OCI-LY1 (cell line): ENCODE measurements at regions not wholly inside any gene's neighbourhood (a gene's known extent, or its start where the extent isn't known, plus 50 kb on each side); places are given as distances from the start of the nearest gene placed in this dataset.
"Not testable (repeated sequence)": the region's sequence is repeated elsewhere in the genome, so short reads cannot be mapped to it uniquely, and the experiment has no call there.

Source experiments
- H2AFZ ChIP-seq: fragments of 200-600 bp; sonication (generic), shearing (Covaris generic); 2 replicates; pipeline ENCODE4 v1.6.0; 2014; ENCODE audit warnings: antibody characterized with exemption, mild to moderate bottlenecking, low read length
- H3F3A ChIP-seq: fragments of 200-600 bp; sonication (generic), shearing (Covaris generic); 2 replicates; pipeline ENCODE4 v1.6.0; 2014; ENCODE audit warnings: mild to moderate bottlenecking, antibody characterized with exemption, low read length, moderate library complexity; ENCODE audit not compliant: insufficient read depth
- H3K27ac ChIP-seq: fragments of 200-600 bp; sonication (generic); 2 replicates; pipeline ENCODE4 v1.5.1; 2014; ENCODE audit warnings: low read length, mixed run types, mild to moderate bottlenecking, low read depth; ENCODE audit not compliant: poor library complexity, severe bottlenecking
- H3K27me3 ChIP-seq: fragments of 200-600 bp; sonication (generic); 2 replicates; pipeline ENCODE4 v1.6.0; 2014; ENCODE audit warnings: antibody characterized with exemption, mild to moderate bottlenecking, low read length, moderate library complexity; ENCODE audit not compliant: insufficient read depth
- H3K36me3 ChIP-seq: fragments of 200-600 bp; sonication (generic); 2 replicates; pipeline ENCODE4 v1.6.1; 2014; ENCODE audit warnings: mild to moderate bottlenecking, antibody characterized with exemption, low read length, moderate library complexity, mixed read lengths; ENCODE audit not compliant: insufficient read depth
- H3K4me1 ChIP-seq: fragments of 200-600 bp; sonication (generic); 2 replicates; pipeline ENCODE4 v1.5.1; 2014; ENCODE audit warnings: mild to moderate bottlenecking, low read length, moderate library complexity; ENCODE audit not compliant: insufficient read depth, severe bottlenecking
- H3K4me2 ChIP-seq: fragments of 200-600 bp; sonication (generic), shearing (Covaris generic); 2 replicates; pipeline ENCODE4 v1.6.1; 2014; ENCODE audit warnings: low read length
- H3K4me3 ChIP-seq: fragments of 200-600 bp; sonication (generic); 2 replicates; pipeline ENCODE4 v1.5.1; 2014; ENCODE audit warnings: low read length, low read depth, mild to moderate bottlenecking, mixed read lengths; ENCODE audit not compliant: poor library complexity, severe bottlenecking
- H3K79me2 ChIP-seq: fragments of 200-600 bp; shearing (Covaris generic); 2 replicates; pipeline ENCODE4 v1.6.1; 2016; ENCODE audit warnings: mixed run types, low read length, mixed read lengths; ENCODE audit not compliant: insufficient read depth
- H3K9ac ChIP-seq: fragments of 200-600 bp; sonication (generic), shearing (Covaris generic); 2 replicates; pipeline ENCODE4 v1.6.1; 2014; ENCODE audit warnings: mild to moderate bottlenecking, low read length, mixed read lengths
- H3K9me2 ChIP-seq: fragments of 200-600 bp; sonication (generic), shearing (Covaris generic); 2 replicates; pipeline ENCODE4 v1.6.1; 2014; ENCODE audit warnings: low read depth, mild to moderate bottlenecking, low read length, mixed read lengths
- H3K9me3 ChIP-seq: fragments of 200-600 bp; shearing (Covaris generic); 2 replicates; pipeline ENCODE4 v1.6.1; 2014; ENCODE audit warnings: low read length, mixed read lengths
- H4K20me1 ChIP-seq: fragments of 200-600 bp; sonication (generic), shearing (Covaris generic); 2 replicates; pipeline ENCODE4 v1.6.0; 2016; ENCODE audit warnings: mild to moderate bottlenecking, low read length; ENCODE audit not compliant: insufficient read depth

GRCh38 chr7:128561116-128561722 lies 84.7 kb downstream of the METTL2B start:
- H3K9me2 ChIP-seq, H3K9ac ChIP-seq, H3K4me2 ChIP-seq, H3K4me1 ChIP-seq, H3K27ac ChIP-seq, H3F3A ChIP-seq, H3K9me3 ChIP-seq, H4K20me1 ChIP-seq, H3K27me3 ChIP-seq, H2AFZ ChIP-seq, H3K4me3 ChIP-seq: not testable (repeated sequence)
- peaks cover 33% of the 10 kb centered on the region; the same call in 1 of the 2 replicates for H3K36me3 ChIP-seq
- H3K79me2 ChIP-seq = peaks cover 42% of the 10 kb centered on the region

GRCh38 chr7:128562795-128563194 lies 86.2 kb downstream of the METTL2B start:
- H3K27me3 ChIP-seq, H3K4me3 ChIP-seq, H3K27ac ChIP-seq, H3F3A ChIP-seq, H3K9me2 ChIP-seq, H3K4me1 ChIP-seq, H2AFZ ChIP-seq, H3K9ac ChIP-seq, H4K20me1 ChIP-seq, H3K4me2 ChIP-seq, H3K9me3 ChIP-seq: not testable (repeated sequence)
- peaks cover 49% of the 10 kb centered on the region for H3K79me2 ChIP-seq
- H3K36me3 ChIP-seq = peaks cover 33% of the 10 kb centered on the region

- H3K9me2 ChIP-seq, H3K4me2 ChIP-seq, H2AFZ ChIP-seq, H3K27me3 ChIP-seq, H3F3A ChIP-seq, H3K4me1 ChIP-seq, H3K9me3 ChIP-seq, H3K27ac ChIP-seq, H3K4me3 ChIP-seq, H4K20me1 ChIP-seq, H3K9ac ChIP-seq: not testable (repeated sequence)
- Histone ChIP-seq H3K36me3 (peaks cover 36% of the 10 kb centered on the region), H3K79me2 (peaks cover 51% of the 10 kb centered on the region)
These were observed 87.7 kb downstream of the METTL2B start for GRCh38 chr7:128564123-128564700.

DNA sequence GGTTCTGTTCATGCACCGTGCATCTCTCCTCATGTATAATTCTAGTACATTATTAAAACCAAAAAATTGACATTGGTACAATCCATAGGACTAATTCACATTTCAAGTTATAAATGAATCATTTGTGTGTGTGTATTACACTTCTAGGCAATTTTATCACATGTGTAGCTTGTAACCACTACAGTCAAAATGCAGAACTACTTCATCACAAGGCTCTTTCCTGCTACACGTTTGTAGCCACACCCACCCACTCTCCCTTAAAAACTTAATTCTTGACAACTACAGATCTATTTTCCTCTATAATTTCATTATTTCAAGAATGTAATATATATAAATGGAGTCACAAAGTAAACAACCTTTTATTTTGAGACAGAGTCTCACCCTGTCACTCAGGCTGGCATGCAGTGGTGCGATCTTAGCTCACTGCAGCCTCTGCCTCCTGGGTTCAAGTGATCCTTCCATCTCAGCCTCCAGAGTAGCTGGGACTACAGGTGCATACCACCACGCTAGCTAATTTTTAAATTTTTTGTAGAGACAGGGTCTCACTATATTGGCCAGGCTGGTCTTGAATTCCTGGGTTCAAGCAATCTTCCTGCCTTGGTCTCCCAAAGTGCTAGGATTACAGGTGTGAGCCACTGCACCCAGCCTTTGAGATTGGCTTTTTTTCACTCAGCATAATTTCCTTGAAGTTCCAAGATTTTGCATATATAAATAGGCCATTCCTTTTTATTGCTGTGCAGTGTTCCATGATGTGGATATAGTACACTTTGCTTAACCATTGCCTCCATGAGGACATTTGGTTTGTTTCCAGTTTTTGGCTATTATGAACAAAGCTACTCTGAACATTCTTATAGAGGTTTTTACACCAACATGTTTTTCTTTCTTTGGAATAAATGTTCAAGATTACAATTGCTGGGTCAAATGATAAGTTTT lies 88.7 kb downstream of the METTL2B start:
- not testable (repeated sequence) for H3K4me3 ChIP-seq, H3K4me1 ChIP-seq
- peaks cover 51% of the 10 kb centered on the region for H3K79me2 ChIP-seq

DNA sequence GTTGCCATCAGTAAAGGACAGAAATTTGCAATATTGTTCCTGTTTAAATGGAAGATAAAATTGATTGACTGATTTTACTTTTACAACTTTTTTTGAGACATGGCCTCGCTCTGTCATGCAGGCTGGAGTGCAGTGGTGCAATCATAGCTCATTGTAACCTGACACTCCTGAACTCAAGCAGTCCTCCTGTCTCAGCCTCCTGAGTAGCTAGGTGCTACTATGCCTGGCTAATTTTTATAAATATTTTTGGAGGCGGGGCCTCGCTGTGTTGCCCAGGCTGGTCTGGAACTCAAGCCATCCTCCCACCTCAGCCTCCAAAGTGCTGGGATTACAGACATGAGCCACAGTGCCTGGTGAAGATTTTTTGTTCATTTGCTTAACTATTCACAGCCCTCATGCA lies 96.8 kb upstream of the GARIN1A start:
- H3K4me1 ChIP-seq, H2AFZ ChIP-seq, H3K9ac ChIP-seq, H3F3A ChIP-seq, H3K9me3 ChIP-seq, H4K20me1 ChIP-seq, H3K27ac ChIP-seq, H3K9me2 ChIP-seq, H3K4me3 ChIP-seq, H3K27me3 ChIP-seq, H3K4me2 ChIP-seq: not testable (repeated sequence)
- peaks cover 14% of the 10 kb centered on the region; the same call in 1 of the 2 replicates for H3K79me2 ChIP-seq
- peaks cover 57% of the 10 kb centered on the region for H3K36me3 ChIP-seq

More for the DNA sequence above, 88.7 kb downstream of the METTL2B start:
- H3K27ac ChIP-seq, H3K9ac ChIP-seq, H3F3A ChIP-seq, H3K4me2 ChIP-seq, H3K9me2 ChIP-seq, H2AFZ ChIP-seq, H4K20me1 ChIP-seq, H3K9me3 ChIP-seq, H3K27me3 ChIP-seq: not testable (repeated sequence)
- H3K36me3 ChIP-seq = peaks cover 39% of the 10 kb centered on the region

- not testable (repeated sequence) for H2AFZ ChIP-seq, H3K9ac ChIP-seq, H3K9me3 ChIP-seq, H3K9me2 ChIP-seq, H4K20me1 ChIP-seq, H3K79me2 ChIP-seq, H3K4me2 ChIP-seq, H3K4me1 ChIP-seq, H3K27ac ChIP-seq, H3F3A ChIP-seq, H3K4me3 ChIP-seq, H3K27me3 ChIP-seq
- peaks cover 60% of the 10 kb centered on the region for H3K36me3 ChIP-seq
These were observed 95.1 kb upstream of the GARIN1A start for GRCh38 chr7:128576953-128577352.

GRCh38 chr7:128579843-128580242 lies 92.2 kb upstream of the GARIN1A start:
- not testable (repeated sequence) for H3F3A ChIP-seq, H3K9me3 ChIP-seq, H4K20me1 ChIP-seq, H3K4me1 ChIP-seq, H3K9ac ChIP-seq, H3K4me3 ChIP-seq, H3K9me2 ChIP-seq, H2AFZ ChIP-seq, H3K27me3 ChIP-seq, H3K4me2 ChIP-seq, H3K79me2 ChIP-seq, H3K27ac ChIP-seq
- H3K36me3 ChIP-seq = peaks cover 50% of the 10 kb centered on the region
